ENCODE measurements at regions not wholly inside any gene's neighbourhood (a gene's known extent, or its start where the extent isn't known, plus 50 kb on each side); places are given as distances from the start of the nearest gene placed in this dataset.

DNA sequence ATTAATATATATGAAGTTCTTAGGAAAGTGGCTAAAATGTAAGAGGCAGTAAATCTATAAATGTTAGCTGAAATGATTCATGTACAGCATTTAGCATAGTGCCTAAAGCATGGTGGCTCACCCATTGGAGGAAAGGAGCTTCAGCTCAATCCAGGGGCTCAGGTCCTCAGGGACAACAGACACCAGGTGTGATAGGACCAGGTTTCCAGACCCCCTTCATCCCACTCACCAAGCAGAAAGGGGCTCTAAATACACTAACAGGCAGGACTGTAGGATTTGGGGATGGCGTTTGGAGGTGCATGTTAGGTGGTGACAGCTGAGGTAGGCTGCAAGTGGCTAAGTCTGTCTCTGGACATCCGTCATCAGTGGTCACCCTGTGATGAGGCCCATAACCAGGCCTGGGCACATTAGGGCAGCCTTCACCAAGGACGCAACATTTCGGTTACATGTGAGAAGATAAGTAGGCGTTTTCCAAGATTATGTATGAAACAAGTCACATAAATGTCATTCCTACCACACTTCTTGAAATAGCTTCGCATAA is 233.1 kb downstream of the C1orf94 start:
- DNase-seq (ENCODE audit: low spot score) = no peak

DNA sequence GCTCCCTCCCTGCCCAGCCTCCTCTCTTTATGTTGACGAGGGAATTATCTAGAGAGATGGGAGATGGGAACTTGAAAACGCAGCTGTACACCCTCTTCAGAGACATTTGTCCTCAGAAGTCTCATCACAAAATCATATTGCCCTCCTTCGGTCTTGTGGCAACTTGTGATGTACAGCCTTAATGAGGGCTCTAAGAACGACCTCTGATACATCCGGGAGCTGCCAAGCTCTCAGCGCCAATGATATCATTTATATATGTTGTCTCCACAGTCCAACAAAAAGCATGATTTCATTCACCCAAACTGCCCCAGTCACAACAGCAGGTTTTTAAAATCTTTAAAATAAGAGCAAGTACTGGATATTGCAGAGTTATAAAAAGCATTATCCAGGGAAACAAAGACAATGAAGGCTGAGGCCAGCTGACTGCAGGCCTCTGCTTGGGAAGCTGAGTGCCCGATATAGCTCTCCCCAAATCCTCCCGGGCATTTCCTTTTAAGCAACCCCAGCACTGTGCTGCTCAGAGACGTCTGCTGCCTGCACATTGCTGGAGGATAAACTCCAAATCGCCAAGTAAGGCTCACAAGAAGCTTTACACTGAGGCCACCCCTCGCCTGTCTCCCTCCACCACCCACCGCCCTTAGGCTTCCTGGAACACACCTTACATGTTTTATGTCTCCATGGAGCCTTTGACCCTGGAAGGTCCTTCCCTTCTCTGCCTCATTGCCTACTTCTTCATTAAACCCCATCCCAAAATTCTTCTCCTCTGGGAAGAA is 236.1 kb downstream of the C1orf94 start:
- DNase-seq (ENCODE audit: low spot score) = no peak

DNA sequence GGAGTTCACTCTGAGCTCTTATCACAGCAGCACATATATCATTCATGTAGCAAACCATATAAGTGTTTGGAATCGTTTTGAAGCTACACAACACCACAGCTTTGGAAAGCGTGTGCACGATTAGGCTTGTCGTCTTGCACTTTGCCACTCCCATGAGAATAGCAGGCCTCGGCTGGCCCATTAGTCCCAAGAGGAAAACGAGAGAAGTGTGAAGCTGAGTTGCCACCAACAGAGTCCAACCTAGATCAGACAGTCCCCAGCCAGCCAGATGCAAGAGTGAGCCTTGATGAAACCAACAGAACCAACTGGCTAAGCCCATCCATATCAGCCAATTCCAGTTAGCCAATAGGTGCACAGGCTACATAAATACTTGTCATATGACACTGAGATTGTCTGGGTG is 238.4 kb downstream of the C1orf94 start:
- DNase-seq (ENCODE audit: low spot score) = no peak

DNA sequence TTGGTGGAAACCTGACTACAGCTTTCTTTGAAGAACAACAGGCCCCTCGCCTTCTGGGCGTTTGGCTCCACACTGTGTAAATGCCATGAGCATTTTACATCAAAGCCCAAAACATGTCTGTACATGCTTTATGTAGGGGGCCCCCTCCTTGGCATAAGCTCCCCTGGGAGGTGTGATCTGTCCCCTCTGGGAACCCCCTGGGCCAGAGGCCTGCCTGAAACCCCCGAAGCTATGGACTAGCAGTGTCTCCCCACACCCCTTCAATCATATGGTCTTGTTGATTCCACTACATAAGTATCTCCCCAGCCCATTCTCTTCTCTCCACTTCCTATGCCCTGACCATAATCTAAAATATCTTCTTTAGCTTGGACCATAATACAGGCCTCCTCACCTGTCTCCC is 241.5 kb downstream of the C1orf94 start:
- DNase-seq (ENCODE audit: low spot score) = no peak

DNA sequence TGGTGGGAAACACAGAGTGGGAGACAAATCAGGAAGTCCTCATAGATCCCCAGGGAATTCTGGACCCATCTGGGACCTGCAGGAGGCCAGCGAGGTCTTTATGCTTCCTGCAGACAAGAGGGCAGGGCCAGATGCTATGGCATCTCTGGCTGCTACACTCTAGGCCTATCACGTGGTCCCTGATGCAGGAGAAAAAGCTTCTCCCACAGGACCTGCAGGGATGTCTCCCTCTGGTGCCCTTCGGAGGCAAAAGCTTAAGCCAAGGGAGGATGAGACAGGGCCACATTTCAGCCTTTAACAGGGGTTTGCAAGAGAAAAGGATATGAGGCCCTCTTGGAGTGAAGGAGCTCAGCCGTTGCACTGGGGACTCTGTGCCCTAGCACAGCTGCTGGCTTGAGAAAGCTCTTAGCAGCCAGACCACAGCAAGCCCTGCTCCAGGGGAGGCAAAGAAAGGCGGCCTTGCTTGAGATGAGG is 243.0 kb downstream of the C1orf94 start:
- no peak for DNase-seq (ENCODE audit: low spot score)

DNA sequence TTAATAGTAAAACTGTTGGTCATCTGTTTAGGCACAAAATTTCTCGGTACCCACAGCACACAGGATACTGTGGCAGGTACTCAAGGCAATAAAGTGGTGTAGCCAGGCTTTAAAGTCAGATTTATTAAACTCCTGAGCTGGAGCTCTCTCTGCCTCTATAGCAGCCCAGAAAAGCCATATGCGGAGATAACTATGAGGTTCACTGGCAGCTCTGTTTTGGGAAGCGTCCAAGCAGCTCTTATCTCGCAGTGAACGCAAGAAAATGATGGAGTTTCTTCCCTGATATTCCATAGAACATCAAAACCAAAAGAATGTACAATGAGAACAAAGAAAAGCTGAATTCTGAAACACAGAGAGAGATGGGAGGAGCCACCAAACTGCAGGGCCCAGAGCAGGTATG is 248.3 kb downstream of the C1orf94 start:
- DNase-seq (ENCODE audit: low spot score) = no peak

DNA sequence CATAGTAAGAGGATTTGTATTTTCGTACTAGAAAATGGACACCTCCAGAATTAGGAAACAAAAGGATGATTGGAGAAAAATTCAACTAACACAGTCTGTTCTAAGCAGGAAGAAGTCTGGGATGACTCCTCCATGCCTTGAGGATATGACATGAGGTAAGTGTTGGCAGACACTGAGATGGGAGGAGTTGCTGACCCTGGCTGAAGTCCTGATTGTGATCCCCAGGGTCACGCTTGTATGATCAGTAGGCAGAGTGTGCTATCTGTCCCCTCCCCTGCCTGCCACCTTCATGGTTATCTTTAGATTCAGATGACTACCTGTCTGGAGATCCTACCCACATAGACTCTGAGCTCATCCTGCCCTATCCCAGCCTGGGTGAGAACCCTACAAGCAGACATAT is 249.1 kb downstream of the C1orf94 start:
- DNase-seq (ENCODE audit: low spot score) = no peak

DNA sequence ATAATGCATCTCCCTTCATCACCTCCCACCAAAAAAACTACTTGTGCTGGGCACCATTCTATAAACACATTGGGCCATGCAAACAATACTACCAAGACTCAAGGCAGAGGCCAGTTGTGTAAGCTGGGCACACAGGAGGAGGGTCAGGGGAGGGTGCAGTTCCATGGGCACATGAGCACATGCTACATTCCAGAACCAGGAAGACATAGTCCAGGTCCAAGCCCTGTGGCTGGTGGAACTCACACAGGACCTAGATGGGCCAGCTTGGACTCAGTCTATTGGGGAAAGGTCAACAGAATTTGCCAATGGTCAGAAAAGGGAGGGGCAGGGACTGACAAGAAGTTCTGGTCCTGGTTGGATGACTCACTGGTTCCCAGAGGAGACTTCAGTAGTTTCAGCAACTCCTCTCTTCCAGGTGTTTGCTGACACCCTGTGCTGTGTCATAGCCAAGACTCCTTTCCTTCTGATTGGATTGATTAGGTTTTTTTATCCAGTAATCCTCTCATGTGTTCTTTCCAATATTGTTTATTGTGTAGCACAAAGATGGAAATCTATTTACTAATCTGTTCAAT is 249.7 kb downstream of the C1orf94 start:
- DNase-seq (ENCODE audit: low spot score) = no peak

DNA sequence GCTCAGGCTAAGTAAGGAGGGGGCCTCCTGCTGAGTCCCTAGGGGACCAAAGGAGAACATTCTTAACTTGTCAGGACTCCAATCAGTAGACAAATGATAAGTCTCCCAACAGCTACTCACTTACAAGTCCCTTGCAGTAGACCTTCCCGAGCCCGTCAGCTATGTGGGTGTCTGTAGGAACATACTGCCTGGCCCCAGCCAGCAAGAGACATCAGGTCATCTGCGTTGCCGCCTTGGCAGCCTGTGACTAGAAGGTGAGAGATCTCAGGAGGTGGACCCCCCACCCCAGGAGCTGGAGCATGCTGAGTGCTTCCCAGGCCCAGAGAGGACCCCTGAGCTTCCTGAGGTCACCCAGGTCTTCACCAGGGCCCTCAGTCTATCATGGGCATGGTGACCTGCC is 250.5 kb downstream of the C1orf94 start:
- no peak for DNase-seq (ENCODE audit: low spot score)

DNA sequence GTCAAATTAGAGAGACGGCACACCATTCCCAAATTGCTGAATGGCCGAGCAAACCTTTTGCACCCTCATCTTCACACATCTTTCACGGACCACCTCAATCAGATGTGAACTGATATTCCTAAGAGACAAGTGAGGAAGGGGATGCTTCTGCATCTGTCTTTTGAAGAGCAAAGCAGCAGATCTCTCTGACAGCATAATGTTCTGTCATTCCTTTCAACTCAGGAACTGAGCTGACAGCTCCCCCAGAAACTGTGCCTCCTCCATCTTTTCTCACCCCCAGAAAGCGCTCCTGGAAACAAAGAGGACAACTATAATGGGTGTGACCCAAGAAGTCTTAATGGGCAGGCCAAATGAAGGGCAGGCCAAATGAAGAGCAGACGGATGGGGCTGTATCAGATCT is 256.4 kb downstream of the C1orf94 start:
- no peak for DNase-seq (ENCODE audit: low spot score)

DNA sequence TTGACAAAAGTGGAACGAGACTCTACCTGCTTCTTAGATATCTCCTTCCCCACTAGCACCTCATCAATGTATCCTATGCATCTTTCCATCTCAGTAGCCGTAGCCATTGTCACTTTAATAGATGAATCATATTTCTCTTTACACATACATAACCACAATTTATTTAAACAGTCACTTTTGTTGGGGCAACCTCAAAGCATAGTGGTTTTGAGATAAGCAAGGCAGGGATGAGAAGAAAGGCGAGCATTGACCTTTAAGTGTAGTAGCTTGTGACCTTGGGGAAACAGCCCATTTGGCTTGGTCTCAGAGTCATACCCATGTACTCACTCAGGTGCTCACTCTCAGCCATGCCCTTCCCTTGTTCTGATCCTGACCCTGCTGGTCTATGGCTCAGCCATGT is 260.1 kb downstream of the C1orf94 start:
- DNase-seq (ENCODE audit: low spot score) = no peak

DNA sequence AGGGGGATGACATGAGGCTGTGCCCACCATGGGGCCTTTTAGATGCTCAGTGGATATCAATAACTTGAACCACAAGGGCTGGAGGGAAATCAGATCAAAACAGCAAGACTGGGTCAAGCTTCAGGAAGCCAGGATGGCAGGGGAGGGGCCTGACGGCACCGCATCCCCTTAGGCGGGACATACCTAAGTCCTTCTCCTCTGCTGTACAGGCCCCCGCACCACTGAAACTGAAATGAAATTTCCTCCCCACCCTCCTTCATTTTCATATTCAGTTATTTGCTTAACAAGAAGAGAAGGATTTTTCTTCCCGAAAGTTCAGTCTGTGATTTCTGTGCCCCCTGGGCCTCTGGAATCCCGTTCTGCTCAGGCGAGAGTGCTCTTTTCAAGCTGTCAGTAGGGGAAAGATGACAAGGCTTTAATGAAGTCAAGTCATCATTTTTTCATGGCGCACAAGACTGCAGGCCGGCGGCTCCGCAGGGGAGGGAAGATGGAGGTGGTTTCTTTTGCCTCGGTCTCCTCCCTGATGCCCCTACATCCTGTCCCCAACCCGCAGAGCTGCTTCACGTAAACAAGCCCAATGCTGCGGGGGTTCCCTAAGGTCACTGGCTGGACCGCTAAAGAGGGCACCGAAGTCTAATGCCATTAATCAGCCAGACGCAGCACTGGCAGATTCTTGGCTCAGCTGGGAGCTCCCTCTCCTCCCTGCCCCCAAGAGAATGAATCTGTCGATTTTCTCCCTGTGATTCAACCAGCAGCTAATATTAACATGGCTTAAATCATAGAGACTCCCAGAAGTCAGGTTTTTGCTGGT is 264.8 kb downstream of the C1orf94 start:
- no peak for DNase-seq (ENCODE audit: low spot score)

DNA sequence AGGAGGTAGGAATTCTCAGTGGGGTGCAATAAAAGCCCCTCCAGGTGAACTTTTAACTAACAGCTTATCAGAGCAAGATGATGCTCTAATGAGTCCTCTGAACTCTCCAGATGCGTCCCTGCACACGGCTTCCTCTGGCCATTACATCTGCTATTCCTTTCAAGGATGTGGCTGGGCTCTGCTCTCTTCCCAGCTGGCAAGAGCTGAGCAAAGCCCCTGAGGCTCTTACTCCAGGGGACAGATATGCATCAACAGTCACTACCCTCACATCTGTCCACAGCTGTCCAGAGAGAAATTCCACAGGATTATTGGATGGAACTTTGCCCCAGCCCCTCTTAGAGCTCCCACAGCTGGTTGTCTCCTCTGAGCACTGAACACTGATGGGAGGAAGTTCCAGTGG is 267.8 kb downstream of the C1orf94 start:
- DNase-seq (ENCODE audit: low spot score) = no peak

DNA sequence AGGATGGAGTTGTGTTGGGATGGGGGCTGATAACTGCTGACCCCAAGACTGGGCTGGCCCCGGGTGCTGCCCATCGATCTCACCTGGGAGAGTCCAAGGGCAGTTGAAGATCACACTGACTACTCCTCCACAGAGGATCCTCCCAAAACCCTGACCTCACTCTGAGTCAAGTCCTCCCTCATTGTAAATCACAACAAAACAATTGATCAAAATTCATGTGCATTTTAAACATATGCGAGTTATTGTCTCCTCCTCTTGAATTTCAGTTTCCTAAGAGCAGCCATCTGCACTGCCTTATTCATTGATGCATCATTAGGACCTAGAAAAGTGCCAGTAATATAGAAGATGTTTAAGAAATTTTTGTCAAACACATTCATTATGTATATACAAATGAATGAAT is 273.6 kb downstream of the C1orf94 start:
- no peak for DNase-seq (ENCODE audit: low spot score)

DNA sequence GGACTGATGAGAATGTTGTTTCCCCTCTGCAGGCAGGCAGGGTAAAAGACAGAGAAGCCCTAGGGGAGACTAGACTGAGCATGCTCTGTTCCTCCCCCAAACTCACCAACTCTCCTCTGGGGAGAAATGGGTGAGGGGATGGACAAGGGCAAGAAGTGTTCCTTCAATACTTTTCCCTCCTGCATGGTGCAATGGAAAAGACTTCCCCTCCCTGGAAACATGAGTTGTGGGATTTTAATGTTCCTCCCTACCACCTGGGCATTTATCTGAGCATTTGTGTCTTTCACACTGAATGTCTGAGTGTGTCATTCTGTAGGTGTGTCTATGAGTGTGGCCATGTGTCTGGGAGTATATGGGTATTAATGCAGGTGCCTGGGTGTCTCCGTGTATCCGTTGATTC is 275.7 kb downstream of the C1orf94 start:
- DNase-seq (ENCODE audit: low spot score) = no peak

DNA sequence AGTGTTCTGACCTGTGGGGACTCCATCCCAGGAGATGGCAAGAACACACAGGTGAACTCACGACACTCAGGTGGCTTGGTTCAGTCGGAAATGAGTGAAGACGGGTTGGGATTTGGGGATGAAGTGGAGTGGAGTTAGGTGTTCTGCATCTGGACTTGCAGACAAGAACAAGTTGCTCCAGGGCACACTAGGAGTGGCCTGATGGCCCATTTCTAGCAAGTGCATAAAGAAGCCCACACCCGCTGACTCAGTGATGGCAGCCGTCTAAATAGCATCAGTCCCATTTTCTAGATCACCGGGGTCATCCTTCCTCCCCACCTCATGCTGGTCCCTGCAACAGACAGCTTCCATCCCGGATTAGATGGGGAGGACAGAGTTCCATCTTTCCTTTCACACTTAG is 278.4 kb downstream of the C1orf94 start:
- no peak for DNase-seq (ENCODE audit: low spot score)

DNA sequence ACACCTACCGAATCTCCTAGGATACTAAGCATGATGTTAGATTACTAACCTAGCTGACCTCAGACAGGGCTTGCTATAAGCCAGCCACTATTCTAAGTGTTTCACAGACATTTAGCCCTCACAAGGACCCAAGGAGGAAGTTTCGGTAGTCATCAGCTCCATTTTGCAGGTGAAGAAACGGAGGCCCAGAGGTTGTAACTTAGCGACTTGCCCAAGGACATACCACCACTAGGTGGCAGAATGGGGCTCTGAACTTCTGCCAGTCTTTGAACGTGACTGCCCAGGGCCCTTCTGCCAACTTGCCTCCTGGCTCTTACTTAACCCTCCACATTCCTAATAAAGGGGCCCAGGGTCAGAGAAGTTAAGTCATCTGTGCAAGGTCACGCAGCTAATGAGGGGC is 283.5 kb downstream of the C1orf94 start:
- DNase-seq (ENCODE audit: low spot score) = peak; percentile 11

DNA sequence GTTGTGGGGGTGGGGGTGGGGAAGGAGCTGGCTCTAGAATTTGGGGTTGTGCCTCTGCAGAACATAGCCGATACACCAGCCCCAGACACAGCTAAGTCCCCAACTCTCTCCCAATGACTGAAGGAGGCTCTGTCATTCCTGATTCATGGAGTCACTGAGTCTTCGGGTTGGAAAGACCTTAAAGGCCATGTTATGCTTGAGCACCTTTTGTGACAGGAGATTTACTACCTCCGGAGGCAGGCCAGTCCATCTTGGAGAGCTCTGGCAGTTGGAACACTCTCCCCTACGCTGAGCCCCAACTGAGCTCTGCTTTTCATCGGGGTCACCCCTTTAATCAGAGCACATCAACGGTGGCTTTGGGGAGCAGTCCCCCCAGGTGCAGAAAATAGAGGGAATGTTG is 284.4 kb upstream of the GJB5 start:
- DNase-seq (ENCODE audit: low spot score) = no peak

DNA sequence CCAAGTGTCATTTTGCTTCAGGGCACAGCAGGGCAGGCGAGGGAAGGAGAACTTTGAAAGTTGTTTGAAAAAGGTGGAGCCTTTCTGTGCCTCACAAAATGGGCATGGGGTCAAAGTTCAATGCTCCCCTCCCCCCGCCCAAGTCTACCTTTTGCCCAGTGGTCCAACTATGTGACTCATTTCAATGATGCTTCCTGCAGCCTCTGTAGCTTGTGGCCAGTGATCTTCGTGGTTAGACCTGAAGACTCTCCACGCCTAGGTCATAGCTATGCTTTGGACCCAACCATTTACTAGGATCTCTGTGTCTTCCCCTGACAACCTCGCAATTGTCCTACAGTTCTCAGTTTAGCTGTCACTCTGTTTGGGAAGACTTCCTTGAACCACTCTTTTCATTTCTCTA is 280.3 kb upstream of the GJB5 start:
- no peak for DNase-seq (ENCODE audit: low spot score)

DNA sequence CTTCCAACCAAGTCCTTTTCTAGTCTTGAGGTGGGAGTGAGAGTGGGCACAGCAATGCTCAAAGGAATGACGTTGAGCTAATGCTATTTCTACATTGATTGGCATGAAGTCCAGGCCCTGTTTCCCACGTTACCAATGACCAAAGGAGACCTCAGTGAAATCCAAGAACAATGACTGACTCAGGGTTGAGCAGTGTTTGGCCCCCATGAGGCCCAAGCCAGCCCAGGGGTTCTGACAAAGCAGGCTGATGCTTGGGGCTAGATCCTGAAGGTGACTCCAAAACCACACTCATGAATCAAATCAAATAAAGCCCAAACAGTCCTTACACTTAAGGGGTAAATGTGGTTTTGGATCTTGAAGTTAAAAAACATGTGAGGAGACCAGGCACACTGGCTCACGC is 278.5 kb upstream of the GJB5 start:
- no peak for DNase-seq (ENCODE audit: low spot score)

DNA sequence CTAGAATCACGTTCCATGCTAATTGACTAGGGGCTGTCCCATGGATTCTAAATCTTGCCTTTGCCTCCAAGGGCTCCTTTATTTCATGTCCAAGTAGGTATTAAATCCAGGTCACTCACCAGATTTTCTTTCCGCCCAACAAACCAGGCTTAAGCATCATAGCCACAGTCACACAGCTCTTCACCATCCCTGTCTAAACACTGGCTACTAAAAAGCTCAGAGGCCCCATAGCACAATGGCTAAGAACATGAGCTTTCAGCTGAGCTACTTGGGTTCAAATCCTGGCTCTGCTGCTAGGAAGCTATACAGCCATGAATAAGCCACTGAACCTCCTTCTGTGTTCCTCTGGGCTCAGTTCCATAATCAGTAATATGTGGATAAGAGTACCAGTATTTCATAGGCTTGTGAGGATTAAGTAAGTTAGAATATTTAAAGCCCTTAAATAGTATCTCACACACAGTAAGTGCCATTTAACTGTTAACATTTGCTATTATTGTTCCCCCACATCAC is 277.2 kb upstream of the GJB5 start:
- no peak for DNase-seq (ENCODE audit: low spot score)

DNA sequence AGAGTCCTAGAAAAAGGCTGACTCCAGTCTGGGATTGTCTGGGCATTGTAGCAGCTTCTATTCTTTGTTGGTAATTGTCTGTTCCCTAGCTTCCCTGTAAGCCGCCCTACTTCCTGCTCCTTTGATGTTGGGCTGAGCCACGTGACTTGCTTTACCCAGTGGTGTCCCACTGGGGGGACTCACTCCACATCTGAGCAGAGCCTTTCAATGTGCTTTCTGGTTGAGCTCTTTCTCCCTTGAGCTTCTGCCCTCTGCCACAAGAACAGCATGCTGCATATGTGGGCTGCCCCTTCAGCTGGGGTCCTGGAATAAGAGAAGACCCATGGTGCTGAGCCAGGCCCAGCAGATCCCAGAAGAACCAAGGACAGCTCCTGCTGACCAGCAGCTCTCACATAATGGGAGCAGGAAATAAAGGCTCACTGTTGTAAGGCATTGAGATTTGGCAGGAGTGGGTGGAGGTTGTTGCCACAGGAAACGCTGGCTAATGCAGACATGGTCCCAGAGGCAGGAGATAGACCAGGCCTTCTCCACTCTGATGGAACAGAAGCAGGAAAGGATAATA is 276.3 kb upstream of the GJB5 start:
- DNase-seq (ENCODE audit: low spot score) = no peak
